Activated T-cell treated with anti-CD3 and anti-CD28 coated beads for 4 hours (primary cell): ENCODE measurements at regions not wholly inside any gene's neighbourhood (a gene's known extent, or its start where the extent isn't known, plus 50 kb on each side); places are given as distances from the start of the nearest gene placed in this dataset.

Experiments
- DNase-seq: peaks from one replicate; pipeline ENCODE4 v3.0.0-alpha.2; 2020

- no peak for DNase-seq
Measured at GRCh38 chr3:182233957-182234356, 522.2 kb downstream of the SOX2 start.

- DNase-seq: no peak
Measured at GRCh38 chr3:182234881-182235280, 523.2 kb downstream of the SOX2 start.

- DNase-seq: no peak
Measured at GRCh38 chr3:182235504-182235903, 523.8 kb downstream of the SOX2 start.

GRCh38 chr3:182238126-182238525, 526.4 kb downstream of the SOX2 start:
- no peak for DNase-seq

- no peak for DNase-seq
Measured at GRCh38 chr3:182239316-182239715, 527.6 kb downstream of the SOX2 start.

GRCh38 chr3:182240474-182240873, 528.7 kb downstream of the SOX2 start:
- DNase-seq: no peak

- DNase-seq: no peak
Measured at GRCh38 chr3:182241196-182241765, 529.6 kb downstream of the SOX2 start.

GRCh38 chr3:182241766-182242488, 530.2 kb downstream of the SOX2 start:
- no peak for DNase-seq

GRCh38 chr3:182242489-182242942, 530.8 kb downstream of the SOX2 start:
- no peak for DNase-seq

GRCh38 chr3:182243625-182244024, 531.9 kb downstream of the SOX2 start:
- DNase-seq: no peak

GRCh38 chr3:182244222-182244971, 532.7 kb downstream of the SOX2 start:
- no peak for DNase-seq

GRCh38 chr3:182245059-182245458, 533.3 kb downstream of the SOX2 start:
- no peak for DNase-seq

- no peak for DNase-seq
Measured at GRCh38 chr3:182246870-182247269, 535.1 kb downstream of the SOX2 start.

- no peak for DNase-seq
Measured at GRCh38 chr3:182248349-182248880, 536.7 kb downstream of the SOX2 start.

- no peak for DNase-seq
Measured at GRCh38 chr3:182252802-182253201, 540.5 kb upstream of the ATP11B start.

GRCh38 chr3:182255158-182255557, 538.1 kb upstream of the ATP11B start:
- no peak for DNase-seq

- no peak for DNase-seq
Measured at GRCh38 chr3:182257361-182257760, 535.9 kb upstream of the ATP11B start.

GRCh38 chr3:182258538-182259177, 534.6 kb upstream of the ATP11B start:
- no peak for DNase-seq

GRCh38 chr3:182259579-182259978, 533.7 kb upstream of the ATP11B start:
- DNase-seq: no peak

GRCh38 chr3:182261041-182261440, 532.3 kb upstream of the ATP11B start:
- DNase-seq: no peak

- no peak for DNase-seq
Measured at GRCh38 chr3:182268711-182269110, 524.6 kb upstream of the ATP11B start.

- DNase-seq: no peak
Measured at GRCh38 chr3:182276512-182276911, 516.8 kb upstream of the ATP11B start.

- no peak for DNase-seq
Measured at GRCh38 chr3:182284793-182285192, 508.5 kb upstream of the ATP11B start.
